SJCRH30 (cell line): ENCODE measurements at regions not wholly inside any gene's neighbourhood (a gene's known extent, or its start where the extent isn't known, plus 50 kb on each side); places are given as distances from the start of the nearest gene placed in this dataset.

ENCODE experiments used
- DNase-seq, 2 experiments: peaks; one replicate each; pipeline ENCODE4 v3.0.0-alpha.2; 2015 to 2020
- H3K27ac ChIP-seq: fragments of 250-450 bp; sonication (Bioruptor Pico); 2 replicates; pipeline ENCODE4 v1.5.1; 2020; ENCODE audit warnings: mild to moderate bottlenecking, moderate library complexity
- H3K27me3 ChIP-seq: fragments of 250-450 bp; sonication (Bioruptor Pico); 2 replicates; pipeline ENCODE4 v1.5.1; 2020; ENCODE audit warnings: mild to moderate bottlenecking, moderate library complexity
- H3K36me3 ChIP-seq: fragments of 250-450 bp; sonication (Bioruptor Pico); 2 replicates; pipeline ENCODE4 v1.5.1; 2020; ENCODE audit warnings: mild to moderate bottlenecking, moderate library complexity
- H3K4me1 ChIP-seq: fragments of 250-450 bp; sonication (Bioruptor Pico); 2 replicates; pipeline ENCODE4 v1.5.1; 2020; ENCODE audit warnings: mild to moderate bottlenecking, moderate library complexity
- H3K4me3 ChIP-seq: fragments of 250-450 bp; sonication (Bioruptor Pico); 2 replicates; pipeline ENCODE4 v1.5.1; 2020; ENCODE audit warnings: mild to moderate bottlenecking, moderate library complexity
- H3K9me3 ChIP-seq: fragments of 250-450 bp; sonication (Bioruptor Pico); replicated peaks from 2 replicates; pipeline ENCODE4 v1.5.1; 2020; ENCODE audit warnings: mild to moderate bottlenecking, moderate library complexity

DNA sequence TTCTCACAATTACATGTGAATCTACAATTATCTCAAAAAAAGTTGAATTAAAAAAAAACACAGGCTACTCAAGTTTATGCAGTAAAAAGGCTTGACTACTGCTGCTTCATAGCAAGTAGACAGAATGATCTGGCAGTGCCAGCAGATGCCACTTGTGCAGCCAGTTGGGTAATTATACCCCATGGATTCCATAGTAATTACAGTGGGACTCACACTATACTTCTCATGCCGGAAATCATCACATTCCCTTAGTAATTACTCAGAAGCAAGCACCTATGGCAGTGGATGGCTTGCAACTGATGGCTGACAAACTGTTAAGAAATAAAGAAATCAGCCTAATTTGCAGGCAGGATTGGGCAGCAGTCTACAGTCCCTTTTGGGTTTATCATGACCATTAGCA is 463.2 kb upstream of the KLF4 start:
- H3K27ac ChIP-seq = no peak overlapping the region
- H3K36me3 ChIP-seq = no peaks in the 10 kb centered on the region
- DNase-seq = no peak
- H3K4me3 ChIP-seq = no peak overlapping the region
- H3K27me3 ChIP-seq = no peaks in the 10 kb centered on the region; the same call in 1 of the 2 replicates
- H3K9me3 ChIP-seq = no peaks in the 10 kb centered on the region; the same call in 1 of the 2 replicates
- H3K4me1 ChIP-seq = no peaks in the 10 kb centered on the region

DNA sequence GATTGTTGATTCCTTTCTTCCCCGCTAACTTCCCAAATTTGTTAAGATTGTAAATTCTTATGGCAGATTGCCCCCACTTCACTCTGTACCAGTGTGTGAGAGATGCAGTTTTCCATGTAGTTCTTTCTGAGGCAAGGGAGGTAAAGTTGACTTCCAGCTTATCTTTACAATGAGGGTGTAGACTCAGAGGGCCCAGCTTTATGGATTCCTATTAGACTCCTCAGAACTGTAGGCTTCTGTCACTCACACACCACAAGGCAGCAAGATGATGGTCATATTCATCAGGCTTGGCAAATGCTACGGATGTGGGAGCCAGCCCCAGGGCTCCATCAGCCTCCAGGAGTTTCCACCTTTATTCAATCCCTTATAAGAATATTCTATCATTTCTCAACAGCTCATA is 461.9 kb upstream of the KLF4 start:
- Histone ChIP-seq H3K9me3 (no peaks in the 10 kb centered on the region; the same call in 1 of the 2 replicates), H3K4me1 (no peaks in the 10 kb centered on the region), H3K36me3 (no peaks in the 10 kb centered on the region), H3K27me3 (no peaks in the 10 kb centered on the region; the same call in 1 of the 2 replicates), H3K27ac (no peak overlapping the region), H3K4me3 (no peak overlapping the region)
- no peak for DNase-seq

- no peak for DNase-seq
Observed at GRCh38 chr9:107949061-107949460, 459.5 kb upstream of the KLF4 start.

GRCh38 chr9:107948601-107949000 is 459.0 kb upstream of the KLF4 start:
- no peak for DNase-seq
- Histone ChIP-seq H3K4me1 (no peaks in the 10 kb centered on the region), H3K27me3 (no peaks in the 10 kb centered on the region), H3K27ac (no peak overlapping the region), H3K9me3 (no peaks in the 10 kb centered on the region; the same call in 1 of the 2 replicates), H3K36me3 (no peaks in the 10 kb centered on the region), H3K4me3 (no peak overlapping the region)

More at GRCh38 chr9:107949061-107949460, 459.5 kb upstream of the KLF4 start:
- Histone ChIP-seq H3K27ac (no peak overlapping the region), H3K4me3 (no peak overlapping the region), H3K36me3 (no peaks in the 10 kb centered on the region), H3K27me3 (no peaks in the 10 kb centered on the region), H3K4me1 (no peaks in the 10 kb centered on the region), H3K9me3 (no peaks in the 10 kb centered on the region; the same call in 1 of the 2 replicates)

GRCh38 chr9:107948086-107948485 is 458.5 kb upstream of the KLF4 start:
- H3K9me3 ChIP-seq = no peaks in the 10 kb centered on the region; the same call in 1 of the 2 replicates
- no peak overlapping the region for H3K27ac ChIP-seq
- H3K4me3 ChIP-seq = no peak overlapping the region
- H3K4me1 ChIP-seq = no peaks in the 10 kb centered on the region
- no peaks in the 10 kb centered on the region for H3K36me3 ChIP-seq
- no peaks in the 10 kb centered on the region for H3K27me3 ChIP-seq
- no peak for DNase-seq

GRCh38 chr9:107946364-107947141 is 457.0 kb upstream of the KLF4 start:
- Histone ChIP-seq H3K36me3 (no peaks in the 10 kb centered on the region), H3K4me1 (no peaks in the 10 kb centered on the region), H3K4me3 (no peak overlapping the region), H3K27ac (no peak overlapping the region), H3K9me3 (no peaks in the 10 kb centered on the region; the same call in 1 of the 2 replicates), H3K27me3 (no peaks in the 10 kb centered on the region)
- no peak for DNase-seq

DNA sequence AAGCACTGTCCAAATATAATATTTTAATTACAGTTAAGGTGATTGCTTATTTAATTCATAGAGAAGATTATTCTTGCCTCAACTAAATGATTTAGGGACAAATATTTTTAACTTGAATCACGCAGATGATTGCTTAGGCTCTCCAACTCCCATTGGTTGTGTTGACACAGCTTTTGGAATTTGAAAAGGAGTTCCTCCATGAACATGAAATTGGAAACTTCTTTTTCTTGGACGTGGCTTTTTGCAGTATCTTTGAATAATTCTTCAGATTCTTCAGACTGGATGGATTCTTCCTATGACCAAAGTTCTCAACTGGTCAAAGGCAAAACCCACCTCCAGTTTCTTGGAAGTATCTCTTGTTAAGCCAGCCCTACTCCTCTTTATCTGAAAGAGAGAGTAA is 456.4 kb upstream of the KLF4 start:
- Histone ChIP-seq H3K4me1 (no peaks in the 10 kb centered on the region), H3K36me3 (no peaks in the 10 kb centered on the region), H3K27me3 (no peaks in the 10 kb centered on the region), H3K27ac (no peak overlapping the region), H3K9me3 (no peaks in the 10 kb centered on the region; the same call in 1 of the 2 replicates), H3K4me3 (no peak overlapping the region)
- DNase-seq = no peak

DNA sequence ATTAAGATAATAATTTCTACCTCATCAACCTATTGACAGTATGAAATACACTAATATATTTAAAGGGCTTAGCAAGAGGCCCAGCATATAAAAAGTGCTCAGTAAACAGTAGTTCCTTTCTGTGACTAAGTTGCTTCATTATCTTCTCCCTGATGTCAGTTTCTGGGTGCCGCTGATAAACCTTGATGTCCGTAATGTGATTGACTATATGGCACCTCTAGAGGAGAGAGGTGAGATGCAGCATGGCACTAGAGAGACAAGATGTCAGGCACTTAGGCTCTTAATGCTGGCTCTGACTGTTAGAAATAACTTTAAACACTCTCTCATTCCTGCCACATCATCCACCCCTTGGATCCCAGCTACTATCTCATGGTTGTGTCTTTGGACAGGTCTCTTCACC is 455.9 kb upstream of the KLF4 start:
- no peak overlapping the region for H3K4me3 ChIP-seq
- H3K36me3 ChIP-seq = no peaks in the 10 kb centered on the region
- H3K27me3 ChIP-seq = no peaks in the 10 kb centered on the region
- no peak overlapping the region for H3K27ac ChIP-seq
- no peak for DNase-seq
- no peaks in the 10 kb centered on the region for H3K9me3 ChIP-seq
- H3K4me1 ChIP-seq = no peaks in the 10 kb centered on the region

- H3K27me3 ChIP-seq = no peaks in the 10 kb centered on the region
- H3K4me3 ChIP-seq = no peak overlapping the region
- H3K4me1 ChIP-seq = no peaks in the 10 kb centered on the region
- no peaks in the 10 kb centered on the region for H3K9me3 ChIP-seq
- no peak for DNase-seq
- H3K27ac ChIP-seq = no peak overlapping the region
- H3K36me3 ChIP-seq = no peaks in the 10 kb centered on the region
Observed at GRCh38 chr9:107944387-107944786, 454.8 kb upstream of the KLF4 start.

DNA sequence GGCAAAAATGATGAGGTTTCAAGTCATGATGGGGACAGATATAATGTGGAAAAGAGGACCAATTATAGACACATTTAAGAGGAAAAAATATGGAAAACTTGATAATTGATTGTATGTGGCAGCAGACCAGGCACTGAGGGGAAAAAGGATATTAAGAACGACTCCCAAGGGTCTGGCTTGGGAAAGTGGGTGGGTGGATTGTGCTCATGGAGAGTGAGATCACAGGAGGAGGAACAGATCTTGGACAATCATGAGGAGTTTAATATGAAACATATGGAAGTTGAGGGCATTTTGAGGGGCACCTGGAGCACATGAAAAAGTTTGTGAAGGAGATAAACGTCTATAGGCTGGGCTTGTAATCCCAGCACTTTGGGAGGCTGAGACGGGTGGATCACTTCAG is 454.3 kb upstream of the KLF4 start:
- H3K4me1 ChIP-seq = no peaks in the 10 kb centered on the region
- no peak overlapping the region for H3K27ac ChIP-seq
- no peaks in the 10 kb centered on the region for H3K36me3 ChIP-seq
- no peaks in the 10 kb centered on the region for H3K9me3 ChIP-seq
- DNase-seq = no peak
- no peak overlapping the region for H3K4me3 ChIP-seq
- H3K27me3 ChIP-seq = no peaks in the 10 kb centered on the region

- H3K4me3 ChIP-seq = no peak overlapping the region
- no peaks in the 10 kb centered on the region for H3K27me3 ChIP-seq
- H3K36me3 ChIP-seq = no peaks in the 10 kb centered on the region
- peak in 1 of 2 experiments; percentile 11 for DNase-seq
- no peak overlapping the region for H3K27ac ChIP-seq
- H3K9me3 ChIP-seq = no peaks in the 10 kb centered on the region
- H3K4me1 ChIP-seq = no peaks in the 10 kb centered on the region
Observed at GRCh38 chr9:107942856-107943255, 453.3 kb upstream of the KLF4 start.

DNA sequence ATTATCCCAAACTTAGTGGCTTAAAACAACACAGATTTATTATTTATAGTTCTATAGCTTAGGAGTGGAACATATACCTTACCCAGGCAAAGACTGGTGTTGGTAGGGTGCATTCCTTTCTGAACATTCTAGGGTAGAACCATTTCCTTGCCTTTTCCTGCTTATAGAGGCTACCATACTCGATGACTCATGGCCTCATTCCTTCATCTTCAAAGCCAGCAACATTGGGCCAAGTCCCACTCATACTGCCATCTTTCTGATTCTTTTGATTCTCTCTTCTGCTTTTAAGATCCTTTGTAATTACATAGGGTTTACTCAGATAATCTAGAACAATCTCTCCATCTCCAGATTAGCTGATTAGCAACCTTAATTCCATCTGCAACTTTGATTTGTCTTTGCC is 452.7 kb upstream of the KLF4 start:
- Histone ChIP-seq H3K4me3 (no peak overlapping the region), H3K9me3 (no peaks in the 10 kb centered on the region), H3K27me3 (no peaks in the 10 kb centered on the region), H3K4me1 (no peaks in the 10 kb centered on the region), H3K36me3 (no peaks in the 10 kb centered on the region), H3K27ac (no peak overlapping the region)
- DNase-seq = no peak

DNA sequence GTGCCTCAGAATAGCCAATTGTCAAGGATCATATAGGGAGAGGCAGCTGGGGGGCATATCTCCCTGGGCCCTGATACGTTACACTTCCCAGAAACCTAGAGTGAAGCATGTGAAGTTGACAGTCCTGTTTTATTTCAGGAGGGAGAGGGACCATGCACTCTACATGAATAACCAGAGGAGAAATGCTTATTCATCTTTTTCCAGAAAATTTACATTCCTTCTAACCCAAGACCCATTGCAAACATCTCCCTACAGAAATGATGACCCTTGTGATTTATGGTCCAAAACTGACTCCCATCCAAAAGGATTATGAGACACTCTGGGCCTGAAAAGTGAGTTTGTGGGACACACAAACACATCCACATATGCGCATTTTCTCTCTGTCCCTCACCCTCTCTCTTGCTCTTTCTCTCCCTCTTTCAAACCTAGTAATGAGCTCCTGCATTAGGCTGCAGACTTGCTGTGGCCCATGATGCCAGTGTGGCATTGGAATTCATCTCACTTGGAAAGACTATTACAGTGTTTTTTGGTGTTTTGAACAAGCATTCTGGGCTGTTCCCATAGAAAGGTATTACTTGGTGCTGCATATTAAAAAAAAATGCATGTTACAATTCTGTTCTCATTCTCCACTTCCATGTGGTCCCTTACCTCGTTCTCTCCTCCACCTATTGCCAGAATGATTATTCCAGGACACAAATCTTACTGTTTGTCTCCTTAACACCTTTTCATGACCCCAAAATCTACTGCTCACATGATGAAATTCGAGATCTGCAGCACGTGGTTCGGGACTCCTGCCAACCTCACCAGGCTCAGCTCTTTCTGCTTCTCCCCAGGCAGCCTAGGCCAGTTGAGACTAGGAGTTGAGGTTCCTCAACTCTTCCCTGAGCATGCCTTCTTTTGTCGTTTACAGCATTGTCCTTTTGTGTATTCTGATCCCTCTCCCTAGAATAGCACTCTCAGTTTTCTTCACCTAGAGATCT is 451.3 kb upstream of the KLF4 start:
- H3K9me3 ChIP-seq = no peaks in the 10 kb centered on the region
- H3K4me3 ChIP-seq = no peak overlapping the region
- no peaks in the 10 kb centered on the region for H3K4me1 ChIP-seq
- DNase-seq = no peak
- no peaks in the 10 kb centered on the region for H3K27me3 ChIP-seq
- H3K27ac ChIP-seq = no peak overlapping the region
- no peaks in the 10 kb centered on the region for H3K36me3 ChIP-seq

DNA sequence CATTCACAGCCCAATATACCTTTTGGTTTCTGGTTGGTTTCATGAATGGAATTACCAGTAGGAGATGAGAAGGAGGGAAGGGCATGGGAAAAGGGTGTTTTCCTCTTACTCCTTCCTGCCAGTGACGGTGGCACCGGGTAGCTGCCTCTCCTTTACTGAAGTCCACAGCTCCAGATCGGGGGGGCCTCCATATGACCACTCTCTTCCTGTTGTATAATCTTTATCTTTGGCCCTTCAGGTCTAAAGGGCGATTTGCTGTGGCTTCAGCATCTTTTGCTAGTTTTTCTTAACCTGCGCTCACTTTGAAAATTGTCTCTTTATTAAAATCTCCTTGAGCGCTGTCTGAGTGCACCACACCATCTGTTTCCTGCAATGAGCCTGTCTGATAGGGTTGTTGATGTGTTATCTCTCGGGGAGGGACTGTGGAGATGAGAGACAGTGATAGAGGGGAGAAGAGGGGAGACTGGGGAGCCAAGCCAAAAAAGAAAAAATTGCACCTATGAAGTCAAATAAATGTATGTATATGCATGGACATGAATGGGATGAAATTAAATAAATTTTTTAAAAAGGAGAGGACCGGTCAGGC is 449.3 kb upstream of the KLF4 start:
- no peak overlapping the region for H3K27ac ChIP-seq
- H3K36me3 ChIP-seq = no peaks in the 10 kb centered on the region
- no peak for DNase-seq
- no peak overlapping the region for H3K4me3 ChIP-seq
- H3K4me1 ChIP-seq = no peaks in the 10 kb centered on the region
- H3K9me3 ChIP-seq = no peaks in the 10 kb centered on the region
- no peaks in the 10 kb centered on the region for H3K27me3 ChIP-seq

- H3K4me1 ChIP-seq = no peaks in the 10 kb centered on the region
- H3K27ac ChIP-seq = no peak overlapping the region
- H3K36me3 ChIP-seq = no peaks in the 10 kb centered on the region
- H3K9me3 ChIP-seq = no peaks in the 10 kb centered on the region
- DNase-seq = no peak
- no peaks in the 10 kb centered on the region; the same call in 1 of the 2 replicates for H3K27me3 ChIP-seq
- no peak overlapping the region for H3K4me3 ChIP-seq
Observed at GRCh38 chr9:107935931-107936330, 446.4 kb upstream of the KLF4 start.
